ENCODE measurements at regions not wholly inside any gene's neighbourhood (a gene's known extent, or its start where the extent isn't known, plus 50 kb on each side); places are given as distances from the start of the nearest gene placed in this dataset.
"Not testable (repeated sequence)": the region's sequence is repeated elsewhere in the genome, so short reads cannot be mapped to it uniquely, and the experiment has no call there.

- no peak for DNase-seq
Measured at GRCh38 chr6:9057937-9058336, 622.6 kb upstream of the SLC35B3 start.

GRCh38 chr6:9056556-9056955 lies 621.2 kb upstream of the SLC35B3 start:
- no peak for DNase-seq

GRCh38 chr6:9044426-9044825 lies 609.1 kb upstream of the SLC35B3 start:
- DNase-seq = no peak

- DNase-seq = no peak
Measured at GRCh38 chr6:9040718-9041117, 605.4 kb upstream of the SLC35B3 start.

- DNase-seq = no peak
Measured at GRCh38 chr6:9039258-9039657, 603.9 kb upstream of the SLC35B3 start.

- no peak for DNase-seq
Measured at GRCh38 chr6:9028086-9028485, 592.7 kb upstream of the SLC35B3 start.

- DNase-seq = peak; percentile 33
Measured at GRCh38 chr6:9025796-9026394, 590.5 kb upstream of the SLC35B3 start.

GRCh38 chr6:9025228-9025627 lies 589.9 kb upstream of the SLC35B3 start:
- peak; percentile 7 for DNase-seq

- not testable (repeated sequence) for DNase-seq
Measured at GRCh38 chr6:9024246-9024645, 588.9 kb upstream of the SLC35B3 start.

- no peak for DNase-seq
Measured at GRCh38 chr6:9020001-9020400, 584.7 kb upstream of the SLC35B3 start.

GRCh38 chr6:9009931-9010330 lies 574.6 kb upstream of the SLC35B3 start:
- DNase-seq = no peak

GRCh38 chr6:9007027-9007426 lies 571.7 kb upstream of the SLC35B3 start:
- DNase-seq = no peak

GRCh38 chr6:9002833-9003232 lies 567.5 kb upstream of the SLC35B3 start:
- no peak for DNase-seq

GRCh38 chr6:8995156-8995555 lies 559.8 kb upstream of the SLC35B3 start:
- DNase-seq = no peak

GRCh38 chr6:8993111-8993510 lies 557.8 kb upstream of the SLC35B3 start:
- DNase-seq = no peak

- no peak for DNase-seq
Measured at GRCh38 chr6:8991844-8992243, 556.5 kb upstream of the SLC35B3 start.

- DNase-seq = no peak
Measured at GRCh38 chr6:8990075-8990474, 554.7 kb upstream of the SLC35B3 start.

- DNase-seq = peak; percentile 57
Measured at GRCh38 chr6:8983202-8983688, 547.9 kb upstream of the SLC35B3 start.

- no peak for DNase-seq
Measured at GRCh38 chr6:8982668-8983067, 547.3 kb upstream of the SLC35B3 start.

GRCh38 chr6:8973395-8973794 lies 538.0 kb upstream of the SLC35B3 start:
- DNase-seq = no peak

- no peak for DNase-seq
Measured at GRCh38 chr6:8969747-8970146, 534.4 kb upstream of the SLC35B3 start.

GRCh38 chr6:8958894-8959511 lies 523.7 kb upstream of the SLC35B3 start:
- peak; percentile 5 for DNase-seq

- DNase-seq = no peak
Measured at GRCh38 chr6:8953310-8953709, 518.0 kb upstream of the SLC35B3 start.

GRCh38 chr6:8948733-8949132 lies 513.4 kb upstream of the SLC35B3 start:
- DNase-seq = no peak

GRCh38 chr6:8947900-8948299 lies 512.6 kb upstream of the SLC35B3 start:
- no peak for DNase-seq
